ENCODE measurements at regions not wholly inside any gene's neighbourhood (a gene's known extent, or its start where the extent isn't known, plus 50 kb on each side); places are given as distances from the start of the nearest gene placed in this dataset.
"Not testable (repeated sequence)": the region's sequence is repeated elsewhere in the genome, so short reads cannot be mapped to it uniquely, and the experiment has no call there.

DNA sequence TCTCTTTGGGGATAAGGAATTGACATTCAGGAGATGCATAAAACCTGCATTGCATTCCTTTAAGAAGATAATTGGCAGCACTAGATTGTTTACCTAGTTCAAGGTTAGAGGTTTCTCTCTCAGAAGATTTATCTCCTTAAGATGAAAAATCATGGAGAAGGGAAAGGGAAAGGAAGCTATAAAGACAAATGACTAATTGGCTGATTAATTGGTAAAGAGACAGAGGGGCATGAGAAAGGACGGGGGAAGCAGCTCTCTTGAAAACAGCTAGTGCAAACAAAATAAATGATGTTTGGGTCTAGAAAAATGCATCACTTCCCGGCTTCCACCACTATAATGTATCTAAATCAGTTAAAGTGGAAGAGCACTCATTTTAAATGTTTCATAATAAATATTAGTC, 941.2 kb downstream of the XPNPEP1 start:
- CTCF ChIA-PET: no interaction called here
- H3K4me3 Mint-ChIP-seq: no peak overlapping the region
- no peak for DNase-seq
- H3K9me3 Mint-ChIP-seq: peaks cover 1% of the 10 kb centered on the region
- H3K36me3 Mint-ChIP-seq (ENCODE audit: low read depth): no peaks in the 10 kb centered on the region
- H3K27me3 Mint-ChIP-seq: no peaks in the 10 kb centered on the region
- no peaks in the 10 kb centered on the region for H3K4me1 Mint-ChIP-seq
- H3K27ac Mint-ChIP-seq: no peak overlapping the region
- POLR2A ChIA-PET: no interaction called here

DNA sequence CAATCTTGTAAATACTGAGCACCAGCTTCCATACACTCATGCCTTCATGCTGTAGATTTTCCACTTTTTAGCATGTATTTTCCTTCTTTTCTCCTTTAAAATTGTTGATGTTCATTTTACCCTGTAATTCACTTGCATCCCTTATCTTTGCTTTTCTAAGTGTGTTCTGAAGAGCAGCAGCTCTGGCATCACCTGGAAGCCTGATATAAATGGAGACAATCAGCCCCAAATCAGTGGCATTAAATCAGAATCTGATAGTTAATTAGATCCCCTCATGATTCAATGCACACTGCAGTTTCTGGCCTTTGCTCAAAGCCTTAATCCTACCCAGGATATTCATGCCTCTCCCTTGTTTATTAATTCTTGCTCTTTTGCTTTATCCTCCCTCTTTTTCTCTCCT, 942.4 kb downstream of the XPNPEP1 start:
- no peaks in the 10 kb centered on the region for H3K27me3 Mint-ChIP-seq
- DNase-seq: no peak
- CTCF ChIA-PET: no interaction called here
- H3K27ac Mint-ChIP-seq: no peak overlapping the region
- H3K9me3 Mint-ChIP-seq: peaks cover 7% of the 10 kb centered on the region
- H3K4me1 Mint-ChIP-seq: no peaks in the 10 kb centered on the region
- H3K4me3 Mint-ChIP-seq: no peak overlapping the region
- H3K36me3 Mint-ChIP-seq (ENCODE audit: low read depth): no peaks in the 10 kb centered on the region
- POLR2A ChIA-PET: no interaction called here

DNA sequence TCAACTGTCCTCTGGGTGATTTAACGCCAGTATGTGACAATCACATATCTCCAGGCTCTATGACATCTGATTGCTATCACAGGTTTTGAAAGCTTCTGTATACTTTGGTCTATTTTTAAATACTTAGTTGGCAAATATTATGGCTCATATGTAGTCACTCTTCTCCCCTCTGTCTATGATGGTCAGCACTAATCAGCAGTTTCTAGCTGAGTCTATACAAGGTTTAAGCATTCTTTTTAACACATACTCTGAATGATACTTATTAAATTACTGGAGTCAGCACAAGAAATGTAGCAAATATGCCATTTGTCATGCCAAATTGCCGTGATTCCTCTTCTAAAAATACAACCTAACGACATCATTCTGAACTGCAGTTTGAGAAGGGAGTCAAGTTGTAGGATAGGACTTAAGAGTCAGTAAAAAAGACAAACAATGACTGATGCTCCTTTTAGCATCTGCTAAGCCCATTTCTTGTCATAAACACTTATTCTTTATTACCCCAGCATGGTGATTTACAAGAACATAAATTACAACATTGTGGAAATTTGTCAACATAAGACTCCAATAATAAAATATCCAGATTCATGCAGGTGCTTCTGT, 947.8 kb downstream of the XPNPEP1 start:
- CTCF ChIA-PET: no interaction called here

GRCh38 chr10:108970016-108970415, 953.3 kb downstream of the XPNPEP1 start:
- Mint-ChIP-seq H3K27ac (no peak overlapping the region), H3K9me3 (peaks cover 6% of the 10 kb centered on the region), H3K27me3 (no peaks in the 10 kb centered on the region), H3K4me3 (no peak overlapping the region), H3K36me3 (ENCODE audit: low read depth) (no peaks in the 10 kb centered on the region), H3K4me1 (no peaks in the 10 kb centered on the region)
- peak; percentile 6 for DNase-seq
- ChIA-PET POLR2A (no interaction called here), CTCF (no interaction called here)

More for the DNA sequence above, 947.8 kb downstream of the XPNPEP1 start:
- H3K4me1 Mint-ChIP-seq: no peaks in the 10 kb centered on the region
- POLR2A ChIA-PET: no interaction called here
- H3K27ac Mint-ChIP-seq: no peak overlapping the region
- H3K4me3 Mint-ChIP-seq: no peak overlapping the region
- no peaks in the 10 kb centered on the region for H3K36me3 Mint-ChIP-seq (ENCODE audit: low read depth)
- H3K27me3 Mint-ChIP-seq: no peaks in the 10 kb centered on the region
- H3K9me3 Mint-ChIP-seq: peaks cover 12% of the 10 kb centered on the region
- DNase-seq: no peak

DNA sequence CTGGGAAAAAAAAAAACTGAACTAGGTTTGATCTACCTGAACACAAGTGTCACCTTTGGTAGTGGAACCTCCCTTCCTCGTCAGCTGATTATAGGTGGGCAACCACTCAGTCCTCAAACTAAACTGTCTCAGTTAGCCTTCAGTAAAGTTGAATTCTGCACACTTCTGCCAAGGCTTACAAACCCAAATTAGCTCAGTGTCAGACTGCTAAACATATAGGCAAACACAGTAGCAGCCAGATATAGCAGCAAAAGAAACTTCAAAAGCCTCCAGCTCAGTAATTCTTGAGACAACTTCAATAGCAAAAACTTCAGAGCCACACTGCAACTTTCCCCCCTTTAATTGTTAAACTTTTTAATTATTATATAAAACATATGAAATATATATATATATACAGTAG, 956.9 kb downstream of the XPNPEP1 start:
- ChIA-PET POLR2A (no interaction called here), CTCF (interaction anchor here (0.6 kb wide), 1 partner anchor 322 kb away, joined by 4 read pairs; no protein-coding TSS in a partner anchor)
- peaks cover 2% of the 10 kb centered on the region for H3K9me3 Mint-ChIP-seq
- no peak for DNase-seq
- H3K27me3 Mint-ChIP-seq: no peaks in the 10 kb centered on the region
- no peak overlapping the region for H3K27ac Mint-ChIP-seq
- no peaks in the 10 kb centered on the region for H3K4me1 Mint-ChIP-seq
- no peak overlapping the region for H3K4me3 Mint-ChIP-seq
- no peaks in the 10 kb centered on the region for H3K36me3 Mint-ChIP-seq (ENCODE audit: low read depth)

GRCh38 chr10:108966005-108966404, 957.3 kb downstream of the XPNPEP1 start:
- no peak overlapping the region for H3K27ac Mint-ChIP-seq
- peaks cover 4% of the 10 kb centered on the region for H3K9me3 Mint-ChIP-seq
- DNase-seq: no peak
- H3K4me3 Mint-ChIP-seq: no peak overlapping the region
- H3K4me1 Mint-ChIP-seq: no peaks in the 10 kb centered on the region
- H3K36me3 Mint-ChIP-seq (ENCODE audit: low read depth): no peaks in the 10 kb centered on the region
- ChIA-PET CTCF (interaction anchor here (0.6 kb wide), 1 partner anchor 322 kb away, joined by 4 read pairs; no protein-coding TSS in a partner anchor), POLR2A (no interaction called here)
- H3K27me3 Mint-ChIP-seq: no peaks in the 10 kb centered on the region

- no peak for DNase-seq
- peaks cover 3% of the 10 kb centered on the region for H3K9me3 Mint-ChIP-seq
- ChIA-PET POLR2A (no interaction called here), CTCF (no interaction called here)
- H3K27me3 Mint-ChIP-seq: no peaks in the 10 kb centered on the region
- H3K4me1 Mint-ChIP-seq: no peaks in the 10 kb centered on the region
- no peak overlapping the region for H3K27ac Mint-ChIP-seq
- no peak overlapping the region for H3K4me3 Mint-ChIP-seq
- H3K36me3 Mint-ChIP-seq (ENCODE audit: low read depth): no peaks in the 10 kb centered on the region
Observed at GRCh38 chr10:108962172-108962571, 961.1 kb downstream of the XPNPEP1 start.

GRCh38 chr10:108957681-108958080, 965.6 kb downstream of the XPNPEP1 start:
- POLR2A ChIA-PET: no interaction called here
- Mint-ChIP-seq H3K9me3 (peaks cover 9% of the 10 kb centered on the region), H3K4me1 (no peaks in the 10 kb centered on the region)

GRCh38 chr10:108956149-108956548, 967.2 kb downstream of the XPNPEP1 start:
- H3K27ac Mint-ChIP-seq: no peak overlapping the region

More at GRCh38 chr10:108957681-108958080, 965.6 kb downstream of the XPNPEP1 start:
- CTCF ChIA-PET: no interaction called here
- H3K27ac Mint-ChIP-seq: no peak overlapping the region
- DNase-seq: no peak
- no peaks in the 10 kb centered on the region for H3K36me3 Mint-ChIP-seq (ENCODE audit: low read depth)
- no peak overlapping the region for H3K4me3 Mint-ChIP-seq
- H3K27me3 Mint-ChIP-seq: no peaks in the 10 kb centered on the region

DNA sequence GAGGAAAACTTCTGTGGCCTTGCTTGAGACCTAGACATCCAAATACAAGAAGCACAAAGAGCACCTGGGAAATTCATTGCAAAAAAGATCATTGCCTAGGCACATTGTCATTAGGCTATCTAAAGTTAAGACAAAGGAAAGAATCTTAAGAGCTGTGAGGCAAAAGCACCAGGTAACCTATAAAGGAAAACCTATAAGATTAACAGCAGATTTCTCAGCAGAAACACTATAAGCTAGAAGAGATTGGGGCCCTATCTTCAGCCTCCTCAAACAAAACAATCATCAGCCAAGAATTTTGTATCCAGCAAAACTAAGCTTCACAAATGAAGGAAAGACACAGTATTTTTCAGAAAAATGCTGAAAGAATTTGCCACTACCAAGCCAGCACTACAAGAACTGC, 1003.3 kb downstream of the XPNPEP1 start:
- H3K27ac Mint-ChIP-seq; CTCF ChIA-PET; H3K4me1 Mint-ChIP-seq; H3K36me3 Mint-ChIP-seq (ENCODE audit: low read depth); H3K4me3 Mint-ChIP-seq; POLR2A ChIA-PET; H3K27me3 Mint-ChIP-seq; H3K9me3 Mint-ChIP-seq; DNase-seq: not testable (repeated sequence)

More at GRCh38 chr10:108956149-108956548, 967.2 kb downstream of the XPNPEP1 start:
- Mint-ChIP-seq H3K27me3 (no peaks in the 10 kb centered on the region), H3K4me1 (no peaks in the 10 kb centered on the region), H3K4me3 (no peak overlapping the region), H3K36me3 (ENCODE audit: low read depth) (no peaks in the 10 kb centered on the region), H3K9me3 (peaks cover 12% of the 10 kb centered on the region)
- DNase-seq: no peak
- CTCF ChIA-PET: no interaction called here
- POLR2A ChIA-PET: no interaction called here

DNA sequence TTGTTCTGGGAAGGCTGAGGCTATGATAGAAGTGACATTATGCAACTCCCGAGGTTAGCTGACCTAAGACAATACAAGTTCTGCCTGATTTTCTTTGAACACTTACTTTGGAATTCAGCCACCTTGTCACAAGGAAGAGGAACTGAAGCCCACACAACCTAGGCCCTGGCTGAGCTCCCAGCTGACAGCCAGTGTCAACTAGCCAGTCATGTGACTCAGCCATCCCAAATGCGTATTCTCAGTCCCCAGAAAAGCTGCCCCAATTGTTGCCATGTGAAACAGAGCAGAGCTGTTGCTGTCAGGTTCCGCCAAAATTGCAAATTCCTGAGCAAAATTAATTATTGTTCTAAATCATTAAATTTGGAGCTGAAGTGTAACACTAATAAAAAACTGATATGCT, 1010.0 kb downstream of the XPNPEP1 start:
- POLR2A ChIA-PET: no interaction called here

GRCh38 chr10:108911814-108912541, 1011.3 kb downstream of the XPNPEP1 start:
- Mint-ChIP-seq H3K4me3 (no peak overlapping the region), H3K27ac (no peak overlapping the region), H3K27me3 (peaks cover 7% of the 10 kb centered on the region), H3K4me1 (no peaks in the 10 kb centered on the region), H3K9me3 (no peaks in the 10 kb centered on the region), H3K36me3 (ENCODE audit: low read depth) (no peaks in the 10 kb centered on the region)
- DNase-seq: no peak
- ChIA-PET CTCF (no interaction called here), POLR2A (no interaction called here)

More for the DNA sequence above, 1010.0 kb downstream of the XPNPEP1 start:
- no peak overlapping the region for H3K27ac Mint-ChIP-seq
- CTCF ChIA-PET: interaction anchor here (0.7 kb wide), 1 partner anchor 14 kb away, joined by 3 read pairs; no protein-coding TSS in a partner anchor
- no peak for DNase-seq
- H3K9me3 Mint-ChIP-seq: no peaks in the 10 kb centered on the region
- H3K27me3 Mint-ChIP-seq: peaks cover 7% of the 10 kb centered on the region
- no peaks in the 10 kb centered on the region for H3K36me3 Mint-ChIP-seq (ENCODE audit: low read depth)
- no peak overlapping the region for H3K4me3 Mint-ChIP-seq
- no peaks in the 10 kb centered on the region for H3K4me1 Mint-ChIP-seq

GRCh38 chr10:108908096-108908495, 1015.2 kb downstream of the XPNPEP1 start:
- H3K27me3 Mint-ChIP-seq: peaks cover 5% of the 10 kb centered on the region
- ChIA-PET CTCF (no interaction called here), POLR2A (no interaction called here)
- no peaks in the 10 kb centered on the region for H3K36me3 Mint-ChIP-seq (ENCODE audit: low read depth)
- no peaks in the 10 kb centered on the region for H3K4me1 Mint-ChIP-seq
- no peak overlapping the region for H3K4me3 Mint-ChIP-seq
- no peak overlapping the region for H3K27ac Mint-ChIP-seq
- peaks cover 6% of the 10 kb centered on the region for H3K9me3 Mint-ChIP-seq
- DNase-seq: no peak

DNA sequence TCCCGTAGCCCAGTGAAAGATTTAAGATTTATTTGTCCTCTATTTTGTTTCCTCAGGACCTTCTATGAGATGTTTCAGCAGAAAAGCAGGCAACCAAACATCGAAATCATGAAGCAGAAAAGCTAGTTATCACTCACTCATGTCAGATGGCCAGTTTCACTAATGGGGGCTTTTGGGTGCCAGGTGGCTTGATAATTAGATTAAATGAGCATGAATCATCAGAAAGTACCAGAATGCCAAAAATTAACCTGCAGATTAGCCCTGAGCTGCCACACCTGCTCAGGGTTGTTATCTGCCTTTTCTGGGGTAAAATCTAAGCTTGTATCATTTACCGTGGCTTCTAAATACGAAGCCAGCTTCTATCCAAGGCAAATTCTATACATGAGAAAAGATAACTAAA, 1017.5 kb downstream of the XPNPEP1 start:
- peaks cover 6% of the 10 kb centered on the region for H3K9me3 Mint-ChIP-seq
- CTCF ChIA-PET: no interaction called here
- no peak for DNase-seq
- POLR2A ChIA-PET: no interaction called here
- H3K27me3 Mint-ChIP-seq: no peaks in the 10 kb centered on the region
- no peaks in the 10 kb centered on the region for H3K36me3 Mint-ChIP-seq (ENCODE audit: low read depth)
- H3K4me1 Mint-ChIP-seq: no peaks in the 10 kb centered on the region
- H3K4me3 Mint-ChIP-seq: no peak overlapping the region
- H3K27ac Mint-ChIP-seq: no peak overlapping the region

All from activated CD4-positive, alpha-beta T cell treated with anti-CD3 and anti-CD28 coated beads, Interleukin-2, amount 10 ng/mL, durations not matched to agents 7 days and 5 days (primary cell).